D721Med (cell line): ENCODE measurements at regions not wholly inside any gene's neighbourhood (a gene's known extent, or its start where the extent isn't known, plus 50 kb on each side); places are given as distances from the start of the nearest gene placed in this dataset.

Experiments
- DNase-seq: peaks from one replicate; pipeline ENCODE4 v3.0.0; 2011; ENCODE audit warnings: low spot score; ENCODE audit not compliant: insufficient read length
- FAIRE-seq: peaks from 2 replicates; lab custom pipeline; 2011; peaks lifted over from hg19 to GRCh38; lab: Jason Lieb, UNC
- TF ChIP-seq, protein P1 (sequence below): IDR thresholded peaks from 2 replicates; pipeline ENCODE4 v1.5.1; 2012; ENCODE audit warnings: mild to moderate bottlenecking, control low read depth; ENCODE audit not compliant: insufficient read depth; ENCODE audit errors: missing control alignments

DNA sequence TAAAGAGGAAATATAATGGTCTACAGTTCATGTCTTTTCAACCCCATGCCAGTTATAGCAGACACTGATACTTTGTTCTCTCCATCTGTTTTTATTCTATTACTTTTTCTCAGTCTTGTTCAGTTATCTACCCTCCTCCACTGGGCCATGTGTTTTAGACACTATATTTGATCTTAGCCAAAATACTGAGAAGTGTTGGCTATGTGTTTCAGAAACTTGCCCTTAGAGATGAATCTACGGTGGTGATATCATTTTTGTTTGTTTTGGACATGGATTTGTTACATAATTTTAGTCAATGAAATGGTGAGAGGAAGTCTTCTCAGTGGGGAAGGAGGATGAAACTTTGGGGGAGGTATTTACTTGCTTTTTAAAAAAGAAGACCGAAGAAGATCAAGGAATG is 211.5 kb upstream of the DDX53 start:
- DNase-seq (no peak), FAIRE-seq (no peak)
- TF ChIP-seq, protein P1, sequence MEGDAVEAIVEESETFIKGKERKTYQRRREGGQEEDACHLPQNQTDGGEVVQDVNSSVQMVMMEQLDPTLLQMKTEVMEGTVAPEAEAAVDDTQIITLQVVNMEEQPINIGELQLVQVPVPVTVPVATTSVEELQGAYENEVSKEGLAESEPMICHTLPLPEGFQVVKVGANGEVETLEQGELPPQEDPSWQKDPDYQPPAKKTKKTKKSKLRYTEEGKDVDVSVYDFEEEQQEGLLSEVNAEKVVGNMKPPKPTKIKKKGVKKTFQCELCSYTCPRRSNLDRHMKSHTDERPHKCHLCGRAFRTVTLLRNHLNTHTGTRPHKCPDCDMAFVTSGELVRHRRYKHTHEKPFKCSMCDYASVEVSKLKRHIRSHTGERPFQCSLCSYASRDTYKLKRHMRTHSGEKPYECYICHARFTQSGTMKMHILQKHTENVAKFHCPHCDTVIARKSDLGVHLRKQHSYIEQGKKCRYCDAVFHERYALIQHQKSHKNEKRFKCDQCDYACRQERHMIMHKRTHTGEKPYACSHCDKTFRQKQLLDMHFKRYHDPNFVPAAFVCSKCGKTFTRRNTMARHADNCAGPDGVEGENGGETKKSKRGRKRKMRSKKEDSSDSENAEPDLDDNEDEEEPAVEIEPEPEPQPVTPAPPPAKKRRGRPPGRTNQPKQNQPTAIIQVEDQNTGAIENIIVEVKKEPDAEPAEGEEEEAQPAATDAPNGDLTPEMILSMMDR: no peak

DNA sequence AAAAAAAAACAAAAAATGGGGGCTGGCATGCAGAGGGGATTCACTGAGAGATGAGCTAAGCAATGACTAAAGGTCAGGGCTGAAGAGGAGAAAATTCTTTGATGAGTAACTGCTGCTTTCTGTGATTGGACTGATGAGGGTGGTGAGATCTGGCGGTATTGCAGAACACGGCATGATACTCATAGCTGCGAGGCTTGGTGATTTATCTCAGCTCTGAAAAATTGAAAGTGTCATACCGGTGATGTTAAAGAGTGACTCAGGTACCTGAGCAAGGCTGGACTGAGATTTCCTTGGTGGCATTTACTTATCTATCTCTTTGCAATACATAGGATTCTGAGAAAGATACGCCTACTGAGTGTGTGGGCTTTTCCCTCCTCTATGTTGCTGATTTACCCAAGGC is 204.1 kb upstream of the DDX53 start:
- TF ChIP-seq, protein P1: no peak
- FAIRE-seq (no peak), DNase-seq (no peak)

DNA sequence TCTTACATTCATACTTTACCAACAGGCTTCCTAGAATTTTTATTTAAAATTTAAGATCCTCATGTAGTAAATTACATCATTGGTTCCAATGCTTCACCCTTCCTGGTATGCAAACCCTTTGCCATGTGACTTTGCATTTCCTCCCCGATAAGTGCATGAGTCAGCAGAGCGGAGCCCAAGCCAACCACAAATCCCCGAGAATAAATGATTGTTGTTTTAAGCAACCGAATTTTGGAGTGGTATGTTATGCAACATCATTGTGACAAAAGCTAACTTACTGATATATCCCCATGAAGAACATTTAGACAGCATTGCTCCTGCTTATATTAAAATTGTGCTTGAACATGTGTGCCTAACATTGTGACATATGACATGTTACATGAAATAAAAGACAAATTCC is 199.4 kb upstream of the DDX53 start:
- no peak for FAIRE-seq
- DNase-seq: no peak
- TF ChIP-seq, protein P1: no peak

DNA sequence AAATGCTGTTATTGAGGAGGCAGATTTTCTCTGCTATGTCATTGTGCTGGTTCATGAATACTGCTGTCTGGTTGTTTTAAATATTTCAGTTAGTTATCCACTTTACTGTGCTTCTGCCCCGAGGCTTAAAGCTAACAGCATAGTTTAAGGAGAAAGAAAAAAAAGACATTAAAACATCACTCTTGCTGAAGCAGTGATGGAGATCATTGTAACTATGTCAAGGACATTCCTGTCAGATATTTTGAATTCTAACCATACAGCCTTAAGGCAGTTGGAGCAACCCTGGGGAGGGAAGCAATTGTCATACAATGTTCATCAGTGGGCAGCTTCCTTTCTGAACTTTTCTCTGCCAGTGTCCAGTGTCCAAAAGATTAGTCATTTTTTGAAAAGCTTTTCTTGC is 199.0 kb upstream of the DDX53 start:
- DNase-seq: no peak
- TF ChIP-seq, protein P1: no peak
- no peak for FAIRE-seq

DNA sequence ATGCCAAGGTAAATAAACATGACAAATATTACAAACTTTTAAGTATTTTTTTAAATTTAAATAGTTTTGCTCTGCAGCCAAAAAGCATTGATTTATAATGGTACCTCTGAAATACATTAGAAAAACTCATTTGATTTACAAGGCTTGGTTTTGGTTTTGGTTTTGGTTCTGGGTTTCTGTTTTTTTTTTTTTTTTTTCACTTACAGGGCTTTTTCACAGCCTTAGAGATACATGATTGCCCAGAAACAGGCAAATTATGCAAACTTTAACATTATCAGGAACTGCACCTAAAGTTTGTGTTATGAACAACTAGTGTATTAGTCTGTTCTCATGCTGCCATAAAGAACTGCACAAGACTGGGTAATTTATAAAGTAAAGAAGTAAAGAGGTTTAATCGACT is 196.4 kb upstream of the DDX53 start:
- DNase-seq (no peak), FAIRE-seq (no peak)
- TF ChIP-seq, protein P1: no peak

DNA sequence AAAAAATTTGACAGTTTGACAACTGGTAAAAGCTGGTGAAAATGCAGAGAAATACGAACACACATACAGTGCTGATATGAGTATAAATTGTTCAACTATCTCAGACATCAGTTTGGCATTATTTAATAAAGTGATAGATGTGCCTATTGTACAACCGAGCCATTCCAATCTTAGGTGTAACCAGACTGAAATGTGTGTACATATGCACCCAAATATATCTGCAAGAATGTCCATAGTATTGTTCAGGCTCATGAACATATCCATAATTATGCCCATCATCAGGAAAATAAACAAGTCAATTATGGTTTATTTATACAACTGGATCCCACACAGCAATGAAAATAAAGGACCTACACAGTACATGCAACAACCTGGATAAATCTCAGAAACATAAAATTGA is 188.9 kb upstream of the DDX53 start:
- DNase-seq (no peak), FAIRE-seq (no peak)
- TF ChIP-seq, protein P1: no peak

DNA sequence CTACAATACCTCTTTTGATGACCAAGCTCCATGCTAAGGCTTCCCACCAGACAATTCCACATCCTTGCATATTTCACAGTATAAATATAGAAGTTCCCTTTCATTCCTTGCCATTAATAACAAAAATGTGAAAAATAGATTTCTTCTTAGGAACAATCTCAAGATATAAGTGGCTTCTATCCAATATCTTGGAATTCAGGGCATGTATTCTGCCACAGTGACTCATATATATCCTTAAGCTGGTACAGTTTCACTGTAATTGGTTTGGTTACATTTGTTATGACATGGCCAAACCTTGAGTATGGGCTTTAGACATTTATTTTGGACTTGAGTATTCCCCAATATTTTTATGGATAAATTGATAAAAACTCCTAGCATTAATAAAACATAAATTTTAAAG is 181.7 kb upstream of the DDX53 start:
- DNase-seq (no peak), FAIRE-seq (no peak)
- TF ChIP-seq, protein P1: no peak
